ENCODE measurements at regions not wholly inside any gene's neighbourhood (a gene's known extent, or its start where the extent isn't known, plus 50 kb on each side); places are given as distances from the start of the nearest gene placed in this dataset.

- H3K27me3 Mint-ChIP-seq: no peaks in the 10 kb centered on the region
- no peaks in the 10 kb centered on the region for H3K9me3 Mint-ChIP-seq
- H3K36me3 Mint-ChIP-seq (ENCODE audit: low read depth): no peaks in the 10 kb centered on the region
- H3K4me3 Mint-ChIP-seq: no peak overlapping the region
- CTCF ChIA-PET: interaction anchor here (0.6 kb wide), 1 partner anchor 17 kb away, joined by 3 read pairs; no protein-coding TSS in a partner anchor
- DNase-seq: no peak
- POLR2A ChIA-PET: no interaction called here
- H3K4me1 Mint-ChIP-seq: no peaks in the 10 kb centered on the region
- H3K27ac Mint-ChIP-seq: no peak overlapping the region
Observed at GRCh38 chr22:47575291-47575690, 812.8 kb downstream of the TBC1D22A start.

- CTCF ChIA-PET: interaction anchor here (0.6 kb wide), 1 partner anchor 18 kb away, joined by 3 read pairs; no protein-coding TSS in a partner anchor
- Mint-ChIP-seq H3K27ac (no peak overlapping the region), H3K4me3 (no peak overlapping the region), H3K36me3 (ENCODE audit: low read depth) (no peaks in the 10 kb centered on the region), H3K9me3 (no peaks in the 10 kb centered on the region), H3K27me3 (no peaks in the 10 kb centered on the region), H3K4me1 (no peaks in the 10 kb centered on the region)
- no peak for DNase-seq
- POLR2A ChIA-PET: no interaction called here
Observed at GRCh38 chr22:47574556-47574955, 812.1 kb downstream of the TBC1D22A start.

GRCh38 chr22:47573141-47573540, 810.7 kb downstream of the TBC1D22A start:
- Mint-ChIP-seq H3K4me3 (no peak overlapping the region), H3K36me3 (ENCODE audit: low read depth) (no peaks in the 10 kb centered on the region), H3K27ac (no peak overlapping the region), H3K4me1 (no peaks in the 10 kb centered on the region), H3K9me3 (no peaks in the 10 kb centered on the region), H3K27me3 (no peaks in the 10 kb centered on the region)
- DNase-seq: no peak
- ChIA-PET CTCF (no interaction called here), POLR2A (no interaction called here)

GRCh38 chr22:47572443-47572842, 810.0 kb downstream of the TBC1D22A start:
- POLR2A ChIA-PET: no interaction called here
- H3K27ac Mint-ChIP-seq: no peak overlapping the region
- no peaks in the 10 kb centered on the region for H3K9me3 Mint-ChIP-seq
- no peak for DNase-seq
- no peaks in the 10 kb centered on the region for H3K36me3 Mint-ChIP-seq (ENCODE audit: low read depth)
- no peaks in the 10 kb centered on the region for H3K27me3 Mint-ChIP-seq
- no peaks in the 10 kb centered on the region for H3K4me1 Mint-ChIP-seq
- H3K4me3 Mint-ChIP-seq: no peak overlapping the region
- CTCF ChIA-PET: no interaction called here

- ChIA-PET CTCF (no interaction called here), POLR2A (no interaction called here)
- Mint-ChIP-seq H3K4me1 (no peaks in the 10 kb centered on the region), H3K9me3 (no peaks in the 10 kb centered on the region), H3K27me3 (no peaks in the 10 kb centered on the region), H3K36me3 (ENCODE audit: low read depth) (no peaks in the 10 kb centered on the region), H3K4me3 (no peak overlapping the region), H3K27ac (no peak overlapping the region)
- no peak for DNase-seq
Observed at GRCh38 chr22:47571616-47572015, 809.2 kb downstream of the TBC1D22A start.

GRCh38 chr22:47570851-47571250, 808.4 kb downstream of the TBC1D22A start:
- Mint-ChIP-seq H3K27me3 (no peaks in the 10 kb centered on the region), H3K4me1 (no peaks in the 10 kb centered on the region), H3K27ac (no peak overlapping the region), H3K9me3 (no peaks in the 10 kb centered on the region), H3K4me3 (no peak overlapping the region), H3K36me3 (ENCODE audit: low read depth) (no peaks in the 10 kb centered on the region)
- ChIA-PET CTCF (no interaction called here), POLR2A (no interaction called here)
- no peak for DNase-seq

- H3K4me1 Mint-ChIP-seq: no peaks in the 10 kb centered on the region
- POLR2A ChIA-PET: no interaction called here
- no peak overlapping the region for H3K27ac Mint-ChIP-seq
- CTCF ChIA-PET: no interaction called here
- no peaks in the 10 kb centered on the region for H3K27me3 Mint-ChIP-seq
- H3K36me3 Mint-ChIP-seq (ENCODE audit: low read depth): no peaks in the 10 kb centered on the region
- no peaks in the 10 kb centered on the region for H3K9me3 Mint-ChIP-seq
- DNase-seq: no peak
- no peak overlapping the region for H3K4me3 Mint-ChIP-seq
Observed at GRCh38 chr22:47570300-47570685, 807.8 kb downstream of the TBC1D22A start.

- CTCF ChIA-PET: no interaction called here
- DNase-seq: no peak
- no peaks in the 10 kb centered on the region for H3K4me1 Mint-ChIP-seq
- no peaks in the 10 kb centered on the region for H3K9me3 Mint-ChIP-seq
- H3K27ac Mint-ChIP-seq: no peak overlapping the region
- H3K36me3 Mint-ChIP-seq (ENCODE audit: low read depth): no peaks in the 10 kb centered on the region
- no peaks in the 10 kb centered on the region for H3K27me3 Mint-ChIP-seq
- POLR2A ChIA-PET: no interaction called here
- no peak overlapping the region for H3K4me3 Mint-ChIP-seq
Observed at GRCh38 chr22:47569389-47570299, 807.2 kb downstream of the TBC1D22A start.

GRCh38 chr22:47568700-47569099, 806.2 kb downstream of the TBC1D22A start:
- no peaks in the 10 kb centered on the region for H3K27me3 Mint-ChIP-seq
- no peaks in the 10 kb centered on the region for H3K9me3 Mint-ChIP-seq
- DNase-seq: no peak
- POLR2A ChIA-PET: no interaction called here
- no peak overlapping the region for H3K27ac Mint-ChIP-seq
- H3K4me3 Mint-ChIP-seq: no peak overlapping the region
- no peaks in the 10 kb centered on the region for H3K4me1 Mint-ChIP-seq
- no peaks in the 10 kb centered on the region for H3K36me3 Mint-ChIP-seq (ENCODE audit: low read depth)
- CTCF ChIA-PET: no interaction called here

- no peaks in the 10 kb centered on the region for H3K9me3 Mint-ChIP-seq
- POLR2A ChIA-PET: no interaction called here
- DNase-seq: no peak
- no peaks in the 10 kb centered on the region for H3K4me1 Mint-ChIP-seq
- H3K27ac Mint-ChIP-seq: no peak overlapping the region
- H3K27me3 Mint-ChIP-seq: no peaks in the 10 kb centered on the region
- CTCF ChIA-PET: no interaction called here
- H3K36me3 Mint-ChIP-seq (ENCODE audit: low read depth): no peaks in the 10 kb centered on the region
- no peak overlapping the region for H3K4me3 Mint-ChIP-seq
Observed at GRCh38 chr22:47567126-47568090, 805.0 kb downstream of the TBC1D22A start.

GRCh38 chr22:47566491-47566890, 804.0 kb downstream of the TBC1D22A start:
- Mint-ChIP-seq H3K4me1 (no peaks in the 10 kb centered on the region), H3K9me3 (no peaks in the 10 kb centered on the region), H3K4me3 (no peak overlapping the region), H3K27ac (no peak overlapping the region), H3K27me3 (no peaks in the 10 kb centered on the region), H3K36me3 (ENCODE audit: low read depth) (no peaks in the 10 kb centered on the region)
- ChIA-PET POLR2A (no interaction called here), CTCF (no interaction called here)
- DNase-seq: no peak

- Mint-ChIP-seq H3K9me3 (no peaks in the 10 kb centered on the region), H3K27me3 (no peaks in the 10 kb centered on the region), H3K4me1 (no peaks in the 10 kb centered on the region), H3K36me3 (ENCODE audit: low read depth) (no peaks in the 10 kb centered on the region), H3K4me3 (no peak overlapping the region), H3K27ac (no peak overlapping the region)
- no peak for DNase-seq
- CTCF ChIA-PET: no interaction called here
- POLR2A ChIA-PET: no interaction called here
Observed at GRCh38 chr22:47565607-47566006, 803.2 kb downstream of the TBC1D22A start.

GRCh38 chr22:47564651-47565434, 802.4 kb downstream of the TBC1D22A start:
- H3K4me3 Mint-ChIP-seq: no peak overlapping the region
- H3K36me3 Mint-ChIP-seq (ENCODE audit: low read depth): no peaks in the 10 kb centered on the region
- POLR2A ChIA-PET: no interaction called here
- CTCF ChIA-PET: no interaction called here
- H3K27ac Mint-ChIP-seq: no peak overlapping the region
- no peak for DNase-seq
- no peaks in the 10 kb centered on the region for H3K4me1 Mint-ChIP-seq
- H3K9me3 Mint-ChIP-seq: no peaks in the 10 kb centered on the region
- H3K27me3 Mint-ChIP-seq: no peaks in the 10 kb centered on the region

Measured in activated CD4-positive, alpha-beta T cell treated with anti-CD3 and anti-CD28 coated beads, Interleukin-2, amount 10 ng/mL, durations not matched to agents 7 days and 5 days (primary cell).